ENCODE measurements at regions not wholly inside any gene's neighbourhood (a gene's known extent, or its start where the extent isn't known, plus 50 kb on each side); places are given as distances from the start of the nearest gene placed in this dataset.

- TF ChIP-seq E4F1 (IDR thresholded peaks at IDR 0.05; ENCODE audit: borderline replicate concordance, partially characterized antibody) (no peak), HDGF (IDR thresholded peaks at IDR 0.05) (no peak)
Observed at GRCh38 chr13:109629737-109630136, 156.6 kb downstream of the IRS2 start (continued).

GRCh38 chr13:109628251-109628699, 158.1 kb downstream of the IRS2 start:
- POLR2A ChIA-PET: no interaction called here
- Histone ChIP-seq H3K4me2 (ENCODE audit: control insufficient read depth, insufficient read depth) (no peak overlapping the region), H4K20me1 (ENCODE audit: control insufficient read depth, insufficient read depth) (no peaks in the 10 kb centered on the region), H3K9ac (ENCODE audit: control insufficient read depth, insufficient read depth, low read length) (no peak overlapping the region), H3K27ac (ENCODE audit: control insufficient read depth, insufficient read depth) (no peak overlapping the region), H3K27me3 (replicated peaks in 1 of 2; ENCODE audit: control insufficient read depth in 2 of 2, insufficient read depth in 2 of 2, low read length in 1 of 2) (no peaks in the 10 kb centered on the region), H3K79me2 (ENCODE audit: control insufficient read depth, insufficient read depth, low read length) (no peaks in the 10 kb centered on the region), H3K9me3 (replicated peaks; ENCODE audit: control insufficient read depth, insufficient read depth, low read length) (no peaks in the 10 kb centered on the region; the same call in 2 of the 3 replicates), H3K4me3 (no peak overlapping the region), H3K36me3 (ENCODE audit: control insufficient read depth in 2 of 2, insufficient read depth in 2 of 2, low read length in 1 of 2) (no peaks in the 10 kb centered on the region), H2AFZ (ENCODE audit: control insufficient read depth, low read depth, low read length) (no peak overlapping the region), H3K4me1 (ENCODE audit: control insufficient read depth, insufficient read depth, low read length) (no peaks in the 10 kb centered on the region)
- no TSS peak for BruUV-seq (replicated peaks)
- ATAC-seq (no peak), DNase-seq (ENCODE audit: low read depth, low spot score) (no peak), FAIRE-seq (no peak)
- in situ Hi-C loops (cut with MboI) (no loop called here), intact Hi-C loops (cut with micrococcal nuclease; ENCODE audit: unreplicated experiment) (no loop called here)
- SMC1A ChIA-PET (ENCODE audit: uncharacterized antibody, unreplicated experiment): interaction anchor here (1.6 kb wide), 1 partner anchor 11 kb away, joined by 3 read pairs; no protein-coding TSS in a partner anchor
- WGBS (ENCODE audit: insufficient coverage, insufficient replicate concordance, low lambda C conversion rate, missing lambda C conversion rate): 0% methylated on average over 2 of the region's 2 CpGs
- CTCF ChIA-PET: no interaction called here
- RAD21 ChIA-PET (ENCODE audit: unreplicated experiment): no interaction called here
- TF ChIP-seq RCOR1 (conservative IDR thresholded peaks at IDR 0.05; ENCODE audit: low read depth, low read length) (no peak), ZBED1 (IDR thresholded peaks at IDR 0.05; ENCODE audit: borderline replicate concordance) (no peak), ZSCAN29 (IDR thresholded peaks at IDR 0.05) (no peak), ZBTB40 (IDR thresholded peaks at IDR 0.05; ENCODE audit: borderline replicate concordance) (no peak), FOXM1 (IDR thresholded peaks at IDR 0.05; ENCODE audit: low read depth, low read length) (no peak), NKRF (conservative IDR thresholded peaks at IDR 0.05) (no peak), IKZF2 (IDR thresholded peaks at IDR 0.05) (no peak), BRCA1 (IDR thresholded peaks at IDR 0.05; ENCODE audit: low read depth, low read length) (no peak), ATF3 (IDR thresholded peaks at IDR 0.05; ENCODE audit: borderline replicate concordance, extremely low read depth, low read depth, low read length) (no peak), ZNF274 (IDR thresholded peaks at IDR 0.05; ENCODE audit: insufficient read depth, insufficient read length) (no peak), ZNF24 (IDR thresholded peaks at IDR 0.05) (no peak), BMI1 (IDR thresholded peaks at IDR 0.05; ENCODE audit: borderline replicate concordance) (no peak), RB1 (IDR thresholded peaks at IDR 0.05; ENCODE audit: borderline replicate concordance) (no peak)

All from GM12878 (cell line).